ENCODE measurements at regions not wholly inside any gene's neighbourhood (a gene's known extent, or its start where the extent isn't known, plus 50 kb on each side); places are given as distances from the start of the nearest gene placed in this dataset.

- ChIA-PET POLR2A (no interaction called here), CTCF (no interaction called here)
- no peak for DNase-seq (ENCODE audit: extremely low spot score)
- no peak for TF ChIP-seq LEF1 (IDR thresholded peaks at IDR 0.05; ENCODE audit: borderline replicate concordance)
- TF ChIP-seq BHLHE40 (IDR thresholded peaks at IDR 0.05; ENCODE audit: borderline replicate concordance): no peak
- no peak for TF ChIP-seq SUZ12 (IDR thresholded peaks at IDR 0.05)
- no peak for TF ChIP-seq TARDBP (IDR thresholded peaks at IDR 0.05)
- no peak for TF ChIP-seq NFRKB (IDR thresholded peaks at IDR 0.05)
- TF ChIP-seq FOXK2 (IDR thresholded peaks at IDR 0.05): no peak
- TF ChIP-seq FOXA1 (IDR thresholded peaks at IDR 0.05): no peak
- TF ChIP-seq CTBP1 (IDR thresholded peaks at IDR 0.05; ENCODE audit: borderline replicate concordance): no peak
- no peak for TF ChIP-seq SP1 (IDR thresholded peaks at IDR 0.05)
- no peak for TF ChIP-seq ZNF384 (IDR thresholded peaks at IDR 0.05)
- TF ChIP-seq ELF4 (IDR thresholded peaks at IDR 0.05): no peak
- TF ChIP-seq, protein P1, sequence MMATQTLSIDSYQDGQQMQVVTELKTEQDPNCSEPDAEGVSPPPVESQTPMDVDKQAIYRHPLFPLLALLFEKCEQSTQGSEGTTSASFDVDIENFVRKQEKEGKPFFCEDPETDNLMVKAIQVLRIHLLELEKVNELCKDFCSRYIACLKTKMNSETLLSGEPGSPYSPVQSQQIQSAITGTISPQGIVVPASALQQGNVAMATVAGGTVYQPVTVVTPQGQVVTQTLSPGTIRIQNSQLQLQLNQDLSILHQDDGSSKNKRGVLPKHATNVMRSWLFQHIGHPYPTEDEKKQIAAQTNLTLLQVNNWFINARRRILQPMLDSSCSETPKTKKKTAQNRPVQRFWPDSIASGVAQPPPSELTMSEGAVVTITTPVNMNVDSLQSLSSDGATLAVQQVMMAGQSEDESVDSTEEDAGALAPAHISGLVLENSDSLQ (IDR thresholded peaks at IDR 0.05): no peak
- TF ChIP-seq FOXM1 (IDR thresholded peaks at IDR 0.05; ENCODE audit: borderline replicate concordance): no peak
- no peak for TF ChIP-seq L3MBTL2 (conservative IDR thresholded peaks at IDR 0.05)
- no peak for TF ChIP-seq ARNT (IDR thresholded peaks at IDR 0.05)
- TF ChIP-seq HDGF (IDR thresholded peaks at IDR 0.05; ENCODE audit: borderline replicate concordance): no peak
Measured at GRCh38 chr9:25613709-25614108, 64.5 kb downstream of the TUSC1 start.

DNA sequence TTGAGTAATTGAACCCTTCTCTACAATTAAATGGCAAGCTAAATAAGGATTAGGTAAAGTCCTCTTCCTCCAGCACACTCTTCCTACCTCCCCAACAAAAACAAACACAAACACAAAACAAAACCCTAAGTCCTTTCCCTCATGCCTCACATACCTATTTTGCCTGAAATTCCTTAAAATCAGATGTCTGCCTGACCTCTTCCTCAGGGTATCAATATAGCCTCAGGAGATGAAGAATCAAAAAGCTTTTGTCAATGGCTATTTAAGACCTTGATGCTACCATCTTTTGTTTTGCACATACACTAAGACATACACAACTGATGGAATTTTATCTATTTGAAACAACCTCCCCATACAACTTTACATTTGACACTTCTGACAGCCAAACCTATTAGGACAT is 75.1 kb downstream of the TUSC1 start:
- POLR2A ChIA-PET: no interaction called here
- DNase-seq (ENCODE audit: extremely low spot score): no peak
- TF ChIP-seq ARNT (IDR thresholded peaks at IDR 0.05) (no peak), L3MBTL2 (conservative IDR thresholded peaks at IDR 0.05) (no peak), FOXM1 (IDR thresholded peaks at IDR 0.05; ENCODE audit: borderline replicate concordance) (no peak), NFRKB (IDR thresholded peaks at IDR 0.05) (no peak), ELF4 (IDR thresholded peaks at IDR 0.05) (no peak), LEF1 (IDR thresholded peaks at IDR 0.05; ENCODE audit: borderline replicate concordance) (no peak), SUZ12 (IDR thresholded peaks at IDR 0.05) (no peak)
- TF ChIP-seq, protein P1 (IDR thresholded peaks at IDR 0.05): no peak
- CTCF ChIA-PET: no interaction called here

GRCh38 chr9:25602400-25603044 is 75.7 kb downstream of the TUSC1 start:
- ChIA-PET CTCF (no interaction called here), POLR2A (no interaction called here)
- TF ChIP-seq L3MBTL2 (conservative IDR thresholded peaks at IDR 0.05): no peak
- no peak for TF ChIP-seq ARNT (IDR thresholded peaks at IDR 0.05)
- no peak for TF ChIP-seq SUZ12 (IDR thresholded peaks at IDR 0.05)
- no peak for TF ChIP-seq FOXK2 (IDR thresholded peaks at IDR 0.05)
- TF ChIP-seq ZNF384 (IDR thresholded peaks at IDR 0.05): no peak
- TF ChIP-seq FOXA1 (IDR thresholded peaks at IDR 0.05): no peak
- TF ChIP-seq SP1 (IDR thresholded peaks at IDR 0.05): no peak
- no peak for TF ChIP-seq HDGF (IDR thresholded peaks at IDR 0.05; ENCODE audit: borderline replicate concordance)
- no peak for TF ChIP-seq CTBP1 (IDR thresholded peaks at IDR 0.05; ENCODE audit: borderline replicate concordance)
- no peak for DNase-seq (ENCODE audit: extremely low spot score)

- ChIA-PET POLR2A (no interaction called here), CTCF (no interaction called here)
- TF ChIP-seq HDGF (IDR thresholded peaks at IDR 0.05; ENCODE audit: borderline replicate concordance) (no peak), TARDBP (IDR thresholded peaks at IDR 0.05) (no peak), FOXM1 (IDR thresholded peaks at IDR 0.05; ENCODE audit: borderline replicate concordance) (no peak), BHLHE40 (IDR thresholded peaks at IDR 0.05; ENCODE audit: borderline replicate concordance) (no peak), NFRKB (IDR thresholded peaks at IDR 0.05) (no peak), LEF1 (IDR thresholded peaks at IDR 0.05; ENCODE audit: borderline replicate concordance) (no peak), FOXK2 (IDR thresholded peaks at IDR 0.05) (no peak), ZNF384 (IDR thresholded peaks at IDR 0.05) (no peak), FOXA1 (IDR thresholded peaks at IDR 0.05) (no peak), CTBP1 (IDR thresholded peaks at IDR 0.05; ENCODE audit: borderline replicate concordance) (no peak), SUZ12 (IDR thresholded peaks at IDR 0.05) (no peak), SP1 (IDR thresholded peaks at IDR 0.05) (no peak), ARNT (IDR thresholded peaks at IDR 0.05) (no peak), L3MBTL2 (conservative IDR thresholded peaks at IDR 0.05) (no peak), ELF4 (IDR thresholded peaks at IDR 0.05) (no peak)
- TF ChIP-seq, protein P1 (IDR thresholded peaks at IDR 0.05): no peak
- no peak for DNase-seq (ENCODE audit: extremely low spot score)
Measured at GRCh38 chr9:25600501-25600900, 77.7 kb downstream of the TUSC1 start.

DNA sequence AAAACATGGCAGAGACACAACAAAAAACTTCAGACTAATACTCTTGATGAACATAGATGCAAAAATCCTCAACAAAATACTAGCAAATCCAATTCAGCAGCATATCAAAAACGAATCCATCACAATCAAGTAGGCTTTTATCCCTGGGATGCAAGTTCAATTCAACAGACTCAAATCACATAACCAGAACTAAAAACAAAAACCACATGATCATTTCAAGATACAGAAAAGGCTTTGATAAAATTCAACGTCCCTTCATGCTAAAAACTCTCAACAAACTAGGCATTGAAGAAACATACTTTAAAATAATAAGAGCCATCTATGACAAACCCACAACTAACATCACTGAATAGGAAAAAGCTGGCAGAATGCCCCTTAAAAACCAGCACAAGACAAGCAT is 93.6 kb downstream of the TUSC1 start:
- ChIA-PET POLR2A (no interaction called here), CTCF (no interaction called here)
- DNase-seq (ENCODE audit: extremely low spot score): no peak
- TF ChIP-seq TARDBP (IDR thresholded peaks at IDR 0.05) (no peak), SP1 (IDR thresholded peaks at IDR 0.05) (no peak), LEF1 (IDR thresholded peaks at IDR 0.05; ENCODE audit: borderline replicate concordance) (no peak), FOXK2 (IDR thresholded peaks at IDR 0.05) (no peak), L3MBTL2 (conservative IDR thresholded peaks at IDR 0.05) (no peak), FOXA1 (IDR thresholded peaks at IDR 0.05) (no peak), FOXM1 (IDR thresholded peaks at IDR 0.05; ENCODE audit: borderline replicate concordance) (no peak), SUZ12 (IDR thresholded peaks at IDR 0.05) (no peak), BHLHE40 (IDR thresholded peaks at IDR 0.05; ENCODE audit: borderline replicate concordance) (no peak), ARNT (IDR thresholded peaks at IDR 0.05) (no peak), ELF4 (IDR thresholded peaks at IDR 0.05) (no peak), HDGF (IDR thresholded peaks at IDR 0.05; ENCODE audit: borderline replicate concordance) (no peak), CTBP1 (IDR thresholded peaks at IDR 0.05; ENCODE audit: borderline replicate concordance) (no peak)
- TF ChIP-seq, protein P1 (IDR thresholded peaks at IDR 0.05): no peak

Measured in HEK293T (cell line).